H1 (cell line): ENCODE measurements at regions not wholly inside any gene's neighbourhood (a gene's known extent, or its start where the extent isn't known, plus 50 kb on each side); places are given as distances from the start of the nearest gene placed in this dataset.

Source experiments
- CTCF ChIA-PET: fragments of 300-600 bp; sonication (Branson Sonifier 250); formaldehyde crosslinking; loops from one replicate; lab custom pipeline; 2021; ENCODE audit not compliant: partially characterized antibody; lab: Charles Lee
- POLR2A ChIA-PET: fragments of 300-600 bp; sonication (Branson Sonifier 250); formaldehyde crosslinking; loops from one replicate; lab custom pipeline; 2021; ENCODE audit warnings: inconsistent platforms; ENCODE audit not compliant: partially characterized antibody; lab: Charles Lee
- DNase-seq, 2 experiments: peaks; one replicate each; pipeline versions ENCODE4 v3.0.0 to v3.0.0-alpha.2; 2010 to 2022; ENCODE audit warnings: low spot score in 2 of 2, low read depth in 1 of 2, mixed read lengths in 1 of 2
- FAIRE-seq: peaks from 2 replicates; lab custom pipeline; 2011; peaks lifted over from hg19 to GRCh38; lab: Jason Lieb, UNC
- H2AFZ ChIP-seq: 2 replicates; pipeline ENCODE4 v1.8.1; 2012; ENCODE audit warnings: low read length, inconsistent platforms
- H2AK5ac ChIP-seq: 2 replicates; pipeline ENCODE4 v1.6.1; 2013; ENCODE audit warnings: low read depth, low read length
- H2BK120ac ChIP-seq: replicated peaks from 2 replicates; pipeline ENCODE3; 2013; ENCODE audit warnings: low read depth, low read length, inconsistent platforms
- H2BK12ac ChIP-seq: 2 replicates; pipeline ENCODE4 v1.6.1; 2013; ENCODE audit warnings: low read depth, low read length
- H2BK15ac ChIP-seq: 2 replicates; pipeline ENCODE4 v1.6.1; 2013; ENCODE audit warnings: low read length
- H2BK20ac ChIP-seq: 2 replicates; pipeline ENCODE4 v1.6.1; 2013; ENCODE audit warnings: low read length
- H2BK5ac ChIP-seq: 2 replicates; pipeline ENCODE4 v1.6.1; 2013; ENCODE audit warnings: low read depth, low read length
- H3K14ac ChIP-seq: 2 replicates; pipeline ENCODE4 v1.6.1; 2013; ENCODE audit warnings: inconsistent platforms; ENCODE audit not compliant: insufficient read length
- H3K18ac ChIP-seq: 2 replicates; pipeline ENCODE4 v1.6.1; 2013; ENCODE audit warnings: low read length; ENCODE audit errors: extremely low read depth
- H3K23ac ChIP-seq: 2 replicates; pipeline ENCODE4 v1.6.1; 2013; ENCODE audit warnings: inconsistent platforms; ENCODE audit not compliant: insufficient read length
- H3K23me2 ChIP-seq: 2 replicates; pipeline ENCODE4 v1.6.1; 2013; ENCODE audit warnings: low read depth, low read length
- H3K27ac ChIP-seq: 2 replicates; pipeline ENCODE4 v1.6.1; 2011; ENCODE audit warnings: low read depth, low read length, inconsistent platforms
- H3K27me3 ChIP-seq, 4 experiments: replicated peaks in 1 of 4; 1 replicate in 1 of 4; 2 replicates in 3 of 4; pipeline versions ENCODE4 v1.6.1 to v1.8.1; 2011 to 2013; ENCODE audit warnings: low read length in 3 of 4, mild to moderate bottlenecking in 3 of 4, inconsistent platforms in 2 of 4, mixed read lengths in 2 of 4, moderate library complexity in 1 of 4; ENCODE audit not compliant: control insufficient read depth in 3 of 4, insufficient read depth in 3 of 4; ENCODE audit errors: extremely low read depth in 1 of 4
- H3K36me3 ChIP-seq, 4 experiments: 2 replicates each; pipeline versions ENCODE4 v1.6.1 to v1.8.1; 2011 to 2013; ENCODE audit warnings: mild to moderate bottlenecking in 4 of 4, low read length in 3 of 4, moderate library complexity in 2 of 4, control low read depth in 1 of 4, inconsistent platforms in 1 of 4; ENCODE audit not compliant: insufficient read depth in 4 of 4, control insufficient read depth in 2 of 4
- H3K4ac ChIP-seq: replicated peaks from 2 replicates; pipeline ENCODE3; 2013; ENCODE audit warnings: low read length, low read depth, mixed read lengths, inconsistent platforms; ENCODE audit not compliant: insufficient read length
- H3K4me1 ChIP-seq, 4 experiments: replicated peaks in 1 of 4; 1 replicate in 1 of 4; 2 replicates in 3 of 4; pipeline versions ENCODE4 v1.6.1 to v1.8.1; 2011 to 2013; ENCODE audit warnings: low read length in 3 of 4, inconsistent platforms in 2 of 4, mixed read lengths in 1 of 4; ENCODE audit not compliant: insufficient read depth in 4 of 4, control insufficient read depth in 3 of 4
- H3K4me2 ChIP-seq, 2 experiments: 2 replicates each; pipeline versions ENCODE4 v1.6.1 to v1.8.1; 2011 to 2013; ENCODE audit warnings: low read depth in 2 of 2, low read length in 2 of 2, control low read depth in 1 of 2, inconsistent platforms in 1 of 2, mild to moderate bottlenecking in 1 of 2; ENCODE audit not compliant: insufficient read depth in 1 of 2
- H3K4me3 ChIP-seq, 4 experiments: fragments of 200-600, 300-600 bp in 1 of 4; sonication (generic), shearing (Covaris generic), sonication (Bioruptor Twin) in 1 of 4; 2 replicates each; pipeline versions ENCODE4 v1.5.1 to v1.8.1; 2011 to 2016; ENCODE audit warnings: low read length in 4 of 4, low read depth in 3 of 4, control low read depth in 2 of 4, inconsistent platforms in 2 of 4, mild to moderate bottlenecking in 2 of 4, mixed read lengths in 1 of 4, moderate library complexity in 1 of 4; ENCODE audit not compliant: insufficient read depth in 2 of 4; ENCODE audit errors: extremely low read depth in 1 of 4
- H3K56ac ChIP-seq: replicated peaks from 2 replicates; pipeline ENCODE3; 2013; ENCODE audit warnings: low read depth, mild to moderate bottlenecking, mixed read lengths, low read length, inconsistent platforms; ENCODE audit not compliant: insufficient read length
- H3K79me1 ChIP-seq: 2 replicates; pipeline ENCODE4 v1.6.1; 2013; ENCODE audit warnings: low read depth, low read length, control low read depth
- H3K79me2 ChIP-seq, 2 experiments: 2 replicates each; pipeline versions ENCODE4 v1.6.1 to v1.8.1; 2012 to 2013; ENCODE audit warnings: low read length in 2 of 2, mild to moderate bottlenecking in 2 of 2, inconsistent platforms in 1 of 2; ENCODE audit not compliant: insufficient read depth in 2 of 2, control insufficient read depth in 1 of 2
- H3K9ac ChIP-seq, 4 experiments: replicated peaks in 1 of 4; 1 replicate in 1 of 4; 2 replicates in 3 of 4; pipeline versions ENCODE4 v1.6.1 to v1.8.1; 2011 to 2013; ENCODE audit warnings: low read depth in 3 of 4, low read length in 3 of 4, control low read depth in 2 of 4, mild to moderate bottlenecking in 2 of 4, moderate library complexity in 2 of 4, inconsistent platforms in 1 of 4; ENCODE audit errors: extremely low read depth in 1 of 4
- H3K9me3 ChIP-seq, 2 experiments: 2 replicates each; pipeline versions ENCODE4 v1.6.1 to v1.8.1; 2012 to 2013; ENCODE audit warnings: mild to moderate bottlenecking in 2 of 2, moderate library complexity in 2 of 2, control low read depth in 1 of 2, inconsistent platforms in 1 of 2, low read depth in 1 of 2, low read length in 1 of 2, mixed read lengths in 1 of 2; ENCODE audit not compliant: insufficient read depth in 2 of 2
- H4K20me1 ChIP-seq, 2 experiments: replicated peaks in 1 of 2; 2 replicates each; pipeline versions ENCODE3 to v1.8.1; 2011 to 2013; ENCODE audit warnings: inconsistent platforms in 2 of 2, low read length in 2 of 2, mild to moderate bottlenecking in 1 of 2; ENCODE audit not compliant: insufficient read depth in 2 of 2, control insufficient read depth in 1 of 2
- H4K5ac ChIP-seq: 2 replicates; pipeline ENCODE4 v1.6.1; 2013; ENCODE audit warnings: low read length, low read depth, mixed read lengths, inconsistent platforms; ENCODE audit not compliant: insufficient read length
- H4K8ac ChIP-seq: 2 replicates; pipeline ENCODE4 v1.8.0; 2013; ENCODE audit warnings: mild to moderate bottlenecking, moderate library complexity, low read length, inconsistent platforms; ENCODE audit not compliant: insufficient read depth; ENCODE audit errors: extremely low read depth
- H4K91ac ChIP-seq: replicated peaks from 2 replicates; pipeline ENCODE3; 2013; ENCODE audit warnings: low read length, mixed read lengths, inconsistent platforms; ENCODE audit not compliant: insufficient read length
- ATF3 ChIP-seq: IDR thresholded peaks from 2 replicates; pipeline ENCODE4 v1.6.1; 2011; ENCODE audit warnings: low read depth, mild to moderate bottlenecking, low read length; ENCODE audit not compliant: insufficient read depth
- BCL11A ChIP-seq, 2 experiments: IDR thresholded peaks; one replicate each; pipeline ENCODE4 v1.6.1; 2011; ENCODE audit warnings: low read depth in 2 of 2, low read length in 2 of 2, mild to moderate bottlenecking in 2 of 2
- E2F6 ChIP-seq: IDR thresholded peaks from 2 replicates; pipeline ENCODE4 v1.6.1; 2012; ENCODE audit warnings: inconsistent platforms
- GABPA ChIP-seq: IDR thresholded peaks from 2 replicates; pipeline ENCODE4 v1.6.1; 2011; ENCODE audit warnings: mild to moderate bottlenecking, low read length, moderate library complexity, borderline replicate concordance; ENCODE audit not compliant: insufficient read depth
- JUND ChIP-seq: IDR thresholded peaks from 2 replicates; pipeline ENCODE4 v1.6.1; 2011; ENCODE audit warnings: mild to moderate bottlenecking, improper control_type of control experiment, low read length
- POLR2AphosphoS5 ChIP-seq: IDR thresholded peaks from 2 replicates; pipeline ENCODE4 v1.6.1; 2011; ENCODE audit warnings: low read depth, low read length
- RAD21 ChIP-seq, 2 experiments: IDR thresholded peaks in 1 of 2; conservative IDR thresholded peaks in 1 of 2; 2 replicates each; pipeline ENCODE4 v1.6.1; 2011; ENCODE audit warnings: low read depth in 2 of 2, low read length in 2 of 2, improper control_type of control experiment in 1 of 2, inconsistent platforms in 1 of 2, mild to moderate bottlenecking in 1 of 2, moderate library complexity in 1 of 2
- RFX5 ChIP-seq: IDR thresholded peaks from 2 replicates; pipeline ENCODE4 v1.6.1; 2011; ENCODE audit warnings: low read depth, low read length, improper control_type of control experiment, borderline replicate concordance
- SIRT6 ChIP-seq: IDR thresholded peaks from one replicate; pipeline ENCODE4 v1.7.1; 2012; ENCODE audit warnings: low read length, inconsistent platforms
- SUZ12 ChIP-seq: fragments of 200-600 bp; sonication (generic); IDR thresholded peaks from 2 replicates; pipeline ENCODE4 v1.6.1; 2012; ENCODE audit warnings: mild to moderate bottlenecking, inconsistent platforms, low read length, moderate library complexity, mixed read lengths
- WGBS, 2 experiments: shearing (Covaris generic) in 1 of 2; methylation state at CpG; one replicate each; pipeline versions ENCODE4 v1.1.6 to v1.1.7; 2013 to 2015; ENCODE audit warnings: low lambda C conversion rate in 2 of 2, mixed read lengths in 2 of 2, inconsistent platforms in 1 of 2, low coverage in 1 of 2, missing lambda C conversion rate in 1 of 2; ENCODE audit not compliant: insufficient replicate concordance in 2 of 2, insufficient coverage in 1 of 2, insufficient read length in 1 of 2; ENCODE audit errors: extremely low coverage in 1 of 2, missing lambda C conversion rate in 1 of 2; 5-methylcytosine and 5-hydroxymethylcytosine counted together
- TF ChIP-seq, protein P1 (sequence below): IDR thresholded peaks from 2 replicates; pipeline ENCODE4 v1.6.1; 2012; ENCODE audit warnings: low read length, inconsistent platforms

- Histone ChIP-seq H2BK20ac (no peak overlapping the region), H3K27ac (no peak overlapping the region), H4K20me1 (no peaks in the 10 kb centered on the region), H2AFZ (no peak overlapping the region), H3K4me1 (peaks cover 0 to 7% (median under 1%) of the 10 kb centered on the region in 4 experiments; a peak in 5 of 7 replicates), H3K9ac (no peak overlapping the region), H3K56ac (no peak overlapping the region), H3K23ac (no peak overlapping the region), H2BK120ac (no peak overlapping the region), H2BK15ac (no peak overlapping the region), H4K91ac (no peak overlapping the region), H3K18ac (0 out of 2 replicates have a peak overlapping the region, but pooled peaks have one; percentile 16), H2BK12ac (no peak overlapping the region), H3K36me3 (no peaks in the 10 kb centered on the region), H3K4ac (no peak overlapping the region), H3K4me3 (no peak overlapping the region), H3K79me1 (no peaks in the 10 kb centered on the region), H3K14ac (no peak overlapping the region), H3K27me3 (no peaks in the 10 kb centered on the region), H4K5ac (no peak overlapping the region), H2BK5ac (no peak overlapping the region), H4K8ac (no peak overlapping the region), H3K23me2 (no peaks in the 10 kb centered on the region), H2AK5ac (no peak overlapping the region), H3K9me3 (no peaks in the 10 kb centered on the region), H3K4me2 (no peak overlapping the region), H3K79me2 (no peaks in the 10 kb centered on the region)
- ChIA-PET POLR2A (interaction anchor here (0.8 kb wide), 1 partner anchor 71 kb away, joined by 3 read pairs; no protein-coding TSS in a partner anchor), CTCF (interaction anchor here (1.2 to 3.8 kb wide), 5 partner anchors 11 to 104 kb away, joined by 3 to 19 read pairs (median 6); no protein-coding TSS in a partner anchor)
- DNase-seq (no peak), FAIRE-seq (no peak)
- WGBS, 2 experiments: 83% methylated on average over 6 of the region's 6 CpGs; no CpG with 5 or more reads in 1 of the 2 experiments
- TF ChIP-seq POLR2AphosphoS5 (no peak), GABPA (no peak), SUZ12 (no peak), ATF3 (no peak), SIRT6 (no peak), E2F6 (no peak), RAD21 (IDR thresholded peaks at IDR 0.05 in 1 of 2, conservative IDR thresholded peaks at IDR 0.05 in 1 of 2; ENCODE audit: low read depth in 2 of 2, low read length in 2 of 2) (no peak), BCL11A (IDR thresholded peaks at IDR 0.05; ENCODE audit: low read depth in 2 of 2, low read length in 2 of 2) (no peak), RFX5 (no peak), JUND (no peak)
- TF ChIP-seq, protein P1, sequence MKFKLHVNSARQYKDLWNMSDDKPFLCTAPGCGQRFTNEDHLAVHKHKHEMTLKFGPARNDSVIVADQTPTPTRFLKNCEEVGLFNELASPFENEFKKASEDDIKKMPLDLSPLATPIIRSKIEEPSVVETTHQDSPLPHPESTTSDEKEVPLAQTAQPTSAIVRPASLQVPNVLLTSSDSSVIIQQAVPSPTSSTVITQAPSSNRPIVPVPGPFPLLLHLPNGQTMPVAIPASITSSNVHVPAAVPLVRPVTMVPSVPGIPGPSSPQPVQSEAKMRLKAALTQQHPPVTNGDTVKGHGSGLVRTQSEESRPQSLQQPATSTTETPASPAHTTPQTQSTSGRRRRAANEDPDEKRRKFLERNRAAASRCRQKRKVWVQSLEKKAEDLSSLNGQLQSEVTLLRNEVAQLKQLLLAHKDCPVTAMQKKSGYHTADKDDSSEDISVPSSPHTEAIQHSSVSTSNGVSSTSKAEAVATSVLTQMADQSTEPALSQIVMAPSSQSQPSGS: no peak
Observed at GRCh38 chr3:45332493-45332892, 55.9 kb upstream of the LARS2 start.
